ENCODE measurements at regions not wholly inside any gene's neighbourhood (a gene's known extent, or its start where the extent isn't known, plus 50 kb on each side); places are given as distances from the start of the nearest gene placed in this dataset.

- H3K36me3 ChIP-seq, result no peaks in the 10 kb centered on the region
- no peak for DNase-seq
- ATAC-seq, result no peak
- intact Hi-C loops (cut with DNase I), result no loop called here
- H3K9me3 ChIP-seq, result no peaks in the 10 kb centered on the region
- TF ChIP-seq CTCF (IDR thresholded peaks at IDR 0.05), result no peak
- no peak overlapping the region for H3K27ac ChIP-seq
- no peaks in the 10 kb centered on the region for H3K4me1 ChIP-seq
- H3K4me3 ChIP-seq, result no peak overlapping the region
- no peaks in the 10 kb centered on the region for H3K27me3 ChIP-seq
- WGBS, 2 donors, result 86 to 91% methylated on average over 3 of the region's 3 CpGs
Measured at GRCh38 chr13:31462766-31463165, 263.0 kb downstream of the B3GLCT start.

DNA sequence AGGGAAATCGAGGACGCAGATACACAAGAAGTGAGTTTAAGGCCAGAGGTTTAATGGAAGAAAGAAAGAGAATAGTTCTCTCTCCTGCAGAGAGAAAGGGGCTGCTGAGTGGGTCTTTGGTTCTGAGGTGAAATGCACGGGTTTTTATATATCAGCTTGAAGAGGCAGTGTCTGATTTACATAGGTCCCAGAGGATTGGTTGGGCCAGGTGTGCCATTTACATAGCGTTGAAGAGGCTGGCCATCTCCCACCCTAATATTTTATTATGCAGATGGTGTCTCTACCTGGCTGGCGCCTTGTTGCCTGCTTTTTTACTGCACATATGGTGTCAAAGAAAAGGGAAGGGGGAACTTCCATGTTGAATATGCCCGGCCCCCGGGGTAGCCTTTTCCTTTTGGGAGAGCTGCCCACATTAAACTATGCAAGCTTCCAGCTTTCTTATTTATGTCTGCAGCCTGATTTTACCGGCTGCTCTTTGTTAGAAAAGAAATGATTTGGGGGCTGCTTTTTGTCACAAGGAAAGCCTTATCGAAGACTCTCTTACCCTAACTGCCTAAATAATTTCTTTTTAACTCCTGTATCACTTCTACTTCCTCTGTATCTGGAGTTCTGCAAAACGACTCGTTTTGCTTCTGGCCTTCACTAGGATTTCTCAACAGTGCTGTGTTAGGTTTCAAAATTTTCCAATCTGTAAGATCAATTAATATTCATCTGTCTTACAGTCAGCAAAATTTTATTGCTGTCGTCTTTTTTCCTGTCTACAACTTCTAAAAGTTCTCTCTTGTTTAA is 268.5 kb downstream of the B3GLCT start:
- Histone ChIP-seq H3K27me3 (peaks cover 0 to 4% (median 0%) of the 10 kb centered on the region in 7 donors), H3K36me3 (peaks cover 0 to 3% (median 0%) of the 10 kb centered on the region in 9 donors), H3K4me1 (no peaks in the 10 kb centered on the region), H3K4me3 (no peak overlapping the region), H3K9me3 (no peaks in the 10 kb centered on the region), H3K27ac (no peak overlapping the region)
- WGBS, 2 donors, result 61 to 68% methylated on average over 12 of the region's 12 CpGs
- intact Hi-C loops (cut with DNase I), result no loop called here
- no peak for ATAC-seq
- no peak for TF ChIP-seq CTCF (IDR thresholded peaks at IDR 0.05)
- no peak for DNase-seq

- intact Hi-C loops (cut with DNase I), result no loop called here
- Histone ChIP-seq H3K9me3 (no peaks in the 10 kb centered on the region), H3K4me3 (no peak overlapping the region), H3K27ac (no peak overlapping the region), H3K27me3 (peaks cover 0 to 4% (median 0%) of the 10 kb centered on the region in 7 donors), H3K4me1 (no peaks in the 10 kb centered on the region), H3K36me3 (peaks cover 0 to 3% (median 0%) of the 10 kb centered on the region in 9 donors)
- DNase-seq, result no peak
- no peak for ATAC-seq
- TF ChIP-seq CTCF (IDR thresholded peaks at IDR 0.05), result no peak
Measured at GRCh38 chr13:31469377-31469776, 269.6 kb downstream of the B3GLCT start.

GRCh38 chr13:31476266-31476665 is 263.1 kb upstream of the RXFP2 start:
- Histone ChIP-seq H3K36me3 (peaks cover 0 to 3% (median 0%) of the 10 kb centered on the region in 9 donors), H3K4me1 (peaks cover 0 to 11% (median 0%) of the 10 kb centered on the region in 9 donors), H3K4me3 (no peak overlapping the region), H3K27me3 (peaks cover 0 to 3% (median 0%) of the 10 kb centered on the region in 7 donors), H3K9me3 (no peaks in the 10 kb centered on the region), H3K27ac (peak overlapping the region in 1 of 10 donors; percentile 41)
- no peak for DNase-seq
- no peak for TF ChIP-seq CTCF (IDR thresholded peaks at IDR 0.05)
- 22 to 26% methylated on average over 6 of the region's 6 CpGs for WGBS, 2 donors
- peak in 1 of 8 donors; percentile 68 for ATAC-seq
- intact Hi-C loops (cut with DNase I), result no loop called here
